AG04449 (cell line): ENCODE measurements at regions not wholly inside any gene's neighbourhood (a gene's known extent, or its start where the extent isn't known, plus 50 kb on each side); places are given as distances from the start of the nearest gene placed in this dataset.

Experiments used
- CTCF ChIA-PET: fragments of 350-600 bp; formaldehyde crosslinking; extraction: SDS; loops from one replicate; lab custom pipeline; 2021; ENCODE audit warnings: antibody characterized with exemption; lab: Yijun Ruan, JAX
- POLR2A ChIA-PET: fragments of 400-600, 350-600 bp; formaldehyde crosslinking; extraction: SDS; loops from one replicate; lab custom pipeline; 2020; ENCODE audit warnings: antibody characterized with exemption, inconsistent platforms; lab: Yijun Ruan, JAX
- DNase-seq: peaks from one replicate; pipeline ENCODE4 v3.0.0-alpha.2; 2010; ENCODE audit warnings: low read depth, low spot score
- H3K4me3 ChIP-seq: 2 replicates; pipeline ENCODE4 v1.5.1; 2011; ENCODE audit warnings: low read depth, mild to moderate bottlenecking, control low read depth, low read length
- TF ChIP-seq, protein P1 (sequence below): IDR thresholded peaks from one replicate; pipeline ENCODE4 v1.5.1; 2011; ENCODE audit warnings: mild to moderate bottlenecking, moderate library complexity, low read length, control low read depth, inconsistent platforms; ENCODE audit not compliant: insufficient read depth; ENCODE audit errors: missing control alignments

DNA sequence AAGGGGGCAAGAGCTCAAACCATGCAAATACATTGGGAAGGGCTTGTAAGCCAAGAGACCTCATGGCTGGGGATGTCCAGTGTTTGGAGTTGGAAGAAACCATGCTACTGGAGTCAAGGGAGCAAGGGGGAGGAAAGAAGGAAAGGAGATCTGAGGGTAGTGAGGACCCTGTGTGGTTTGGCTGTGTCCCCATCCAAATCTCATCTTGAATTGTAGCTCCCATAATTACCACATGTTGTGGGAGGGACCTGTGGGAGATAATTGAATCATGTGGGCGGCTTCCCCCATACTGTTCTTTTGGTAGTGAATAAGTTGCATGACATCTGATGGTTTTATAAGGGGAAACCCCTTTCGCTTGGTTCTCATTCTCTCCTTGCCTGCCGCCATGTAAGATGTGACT lies 56.5 kb upstream of the ADRB1 start:
- CTCF ChIA-PET: no interaction called here
- H3K4me3 ChIP-seq: no peak overlapping the region
- POLR2A ChIA-PET: no interaction called here
- no peak for DNase-seq
- TF ChIP-seq, protein P1, sequence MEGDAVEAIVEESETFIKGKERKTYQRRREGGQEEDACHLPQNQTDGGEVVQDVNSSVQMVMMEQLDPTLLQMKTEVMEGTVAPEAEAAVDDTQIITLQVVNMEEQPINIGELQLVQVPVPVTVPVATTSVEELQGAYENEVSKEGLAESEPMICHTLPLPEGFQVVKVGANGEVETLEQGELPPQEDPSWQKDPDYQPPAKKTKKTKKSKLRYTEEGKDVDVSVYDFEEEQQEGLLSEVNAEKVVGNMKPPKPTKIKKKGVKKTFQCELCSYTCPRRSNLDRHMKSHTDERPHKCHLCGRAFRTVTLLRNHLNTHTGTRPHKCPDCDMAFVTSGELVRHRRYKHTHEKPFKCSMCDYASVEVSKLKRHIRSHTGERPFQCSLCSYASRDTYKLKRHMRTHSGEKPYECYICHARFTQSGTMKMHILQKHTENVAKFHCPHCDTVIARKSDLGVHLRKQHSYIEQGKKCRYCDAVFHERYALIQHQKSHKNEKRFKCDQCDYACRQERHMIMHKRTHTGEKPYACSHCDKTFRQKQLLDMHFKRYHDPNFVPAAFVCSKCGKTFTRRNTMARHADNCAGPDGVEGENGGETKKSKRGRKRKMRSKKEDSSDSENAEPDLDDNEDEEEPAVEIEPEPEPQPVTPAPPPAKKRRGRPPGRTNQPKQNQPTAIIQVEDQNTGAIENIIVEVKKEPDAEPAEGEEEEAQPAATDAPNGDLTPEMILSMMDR: no peak

DNA sequence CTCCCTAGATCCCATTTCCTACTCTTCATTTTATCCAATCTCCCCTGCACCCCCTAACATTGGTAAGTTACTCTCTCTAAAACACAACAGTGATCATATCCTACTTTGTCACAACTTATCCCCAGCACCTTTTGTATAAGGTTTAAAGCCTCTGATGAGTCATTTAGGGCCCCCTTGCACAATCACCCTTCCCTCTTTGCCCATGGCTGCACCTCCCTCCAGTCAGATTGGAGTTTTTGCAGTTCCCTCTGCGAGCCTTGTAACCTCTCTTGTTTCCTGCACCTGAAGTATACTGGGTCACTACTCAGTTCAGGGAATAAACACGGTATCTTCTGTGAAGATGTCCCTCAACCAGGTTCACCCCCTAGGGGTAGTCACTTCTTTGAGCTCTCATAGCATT lies 55.9 kb upstream of the ADRB1 start:
- H3K4me3 ChIP-seq: no peak overlapping the region
- POLR2A ChIA-PET: no interaction called here
- CTCF ChIA-PET: no interaction called here
- TF ChIP-seq, protein P1: no peak
- DNase-seq: no peak

DNA sequence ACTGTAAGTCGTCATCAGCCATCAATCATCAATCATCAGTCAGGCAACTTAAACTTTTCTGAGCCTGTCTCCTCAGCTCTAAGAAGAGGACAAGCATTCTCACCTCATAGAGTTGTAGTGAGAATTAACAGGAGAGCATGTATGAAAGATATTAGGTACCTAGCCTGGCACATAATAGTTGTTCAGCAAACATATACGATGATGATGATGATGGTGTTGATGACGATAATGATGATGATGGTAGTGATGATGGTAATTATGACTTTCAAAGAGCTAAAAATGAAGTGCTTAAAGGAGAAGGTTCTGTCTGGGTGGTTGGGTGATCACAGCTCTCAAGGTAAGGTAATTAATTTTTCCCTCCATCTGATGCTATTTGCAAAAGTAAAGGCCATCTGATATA lies 55.1 kb upstream of the ADRB1 start:
- no peak for DNase-seq
- no peak overlapping the region for H3K4me3 ChIP-seq
- POLR2A ChIA-PET: no interaction called here
- TF ChIP-seq, protein P1: no peak
- CTCF ChIA-PET: no interaction called here

DNA sequence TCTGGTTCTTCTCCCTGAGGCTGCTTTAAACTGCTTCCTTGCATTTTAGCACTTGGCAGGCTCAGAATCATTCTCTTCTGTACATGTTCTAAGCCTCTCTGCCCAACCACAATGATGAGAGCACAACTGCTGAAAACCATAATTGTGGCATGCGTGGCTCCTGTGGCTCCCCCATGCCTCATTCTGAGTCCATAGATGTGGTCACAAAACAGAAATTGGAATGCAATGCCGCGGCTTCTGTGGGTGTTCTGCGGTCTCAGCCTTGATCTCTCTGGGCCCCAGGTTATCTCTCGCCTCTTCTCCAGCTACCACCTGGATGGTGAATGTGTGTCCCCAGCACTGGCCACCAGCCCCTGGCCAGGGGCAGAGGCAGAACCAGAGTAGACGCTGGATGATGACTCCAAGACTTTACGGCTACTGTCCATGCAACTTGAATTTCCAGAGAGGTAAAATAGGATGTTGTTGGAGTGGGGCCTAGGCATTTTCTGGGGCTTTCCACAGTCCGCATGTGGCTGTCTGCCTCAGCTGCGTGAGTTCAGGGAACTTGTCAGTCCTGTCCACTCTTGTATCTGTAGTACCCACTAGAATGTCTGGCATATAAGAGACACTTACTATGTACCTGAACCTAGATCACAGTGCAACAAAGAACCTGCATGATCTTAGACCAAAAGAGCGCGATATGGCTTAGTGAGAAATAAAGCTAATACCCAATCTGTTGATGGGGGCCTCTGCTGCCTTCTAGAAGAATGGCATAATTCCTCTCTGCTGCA lies 52.4 kb upstream of the ADRB1 start:
- CTCF ChIA-PET: no interaction called here
- POLR2A ChIA-PET: interaction anchor here (0.7 kb wide), 1 partner anchor 11 kb away, joined by 3 read pairs; no protein-coding TSS in a partner anchor
- DNase-seq: no peak
- no peak overlapping the region for H3K4me3 ChIP-seq
- TF ChIP-seq, protein P1: no peak

DNA sequence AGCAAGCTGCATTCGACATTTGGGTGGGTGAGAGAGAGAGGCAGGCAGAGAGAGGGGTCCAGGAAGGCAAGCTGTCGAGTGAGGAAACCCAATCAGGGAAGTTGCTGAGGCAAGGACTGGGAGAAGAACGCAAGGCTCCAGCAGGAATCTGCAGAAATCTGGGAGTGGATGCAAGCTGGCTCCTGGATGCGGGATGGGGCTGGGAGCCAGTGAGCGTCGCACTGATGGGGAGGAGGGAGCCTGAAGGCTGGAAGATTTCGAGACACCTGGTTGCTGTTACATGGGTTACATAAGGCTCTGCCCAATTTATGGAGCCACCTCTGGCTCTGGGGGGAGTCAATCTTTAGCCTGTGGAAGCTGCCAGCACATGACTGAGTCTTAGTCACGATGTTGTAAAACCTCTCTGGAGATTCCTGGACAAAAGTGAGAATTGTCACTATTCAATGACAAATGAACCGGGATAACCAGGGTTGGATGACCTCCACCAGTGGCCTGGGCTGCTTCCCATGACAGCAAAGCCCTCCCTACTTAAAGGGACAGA lies 51.1 kb upstream of the ADRB1 start:
- DNase-seq: no peak
- ChIA-PET CTCF (no interaction called here), POLR2A (no interaction called here)
- TF ChIP-seq, protein P1: no peak
- no peak overlapping the region for H3K4me3 ChIP-seq

DNA sequence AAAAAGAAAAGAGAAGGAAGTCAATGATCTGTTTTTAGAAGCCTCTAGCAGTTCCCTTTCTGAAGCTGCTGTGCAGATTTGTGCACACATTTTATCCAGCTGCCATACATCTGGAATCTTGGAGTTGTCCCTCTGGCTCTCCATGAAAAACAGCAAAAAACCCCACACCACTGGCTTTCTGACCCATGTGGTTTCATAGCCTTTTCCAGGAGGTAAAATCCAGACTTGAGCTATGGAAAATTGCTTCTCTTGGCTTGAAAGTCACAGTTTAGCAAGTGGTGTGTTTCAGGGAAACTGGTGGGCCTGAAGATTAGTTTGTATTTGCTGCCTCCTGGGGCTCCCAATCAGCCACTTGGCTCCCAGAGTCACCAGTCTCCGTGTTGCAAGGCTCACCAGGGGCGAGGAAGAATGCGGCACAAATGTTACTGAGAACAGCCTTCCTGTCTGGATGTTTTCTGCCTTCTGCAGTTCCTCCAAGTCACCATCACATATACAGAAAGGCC lies 50.1 kb upstream of the ADRB1 start:
- TF ChIP-seq, protein P1: no peak
- DNase-seq: no peak
- H3K4me3 ChIP-seq: no peak overlapping the region
- POLR2A ChIA-PET: no interaction called here
- CTCF ChIA-PET: interaction anchor here (1.1 kb wide), 1 partner anchor 195 kb away, joined by 3 read pairs; no protein-coding TSS in a partner anchor
